ENCODE measurements at regions not wholly inside any gene's neighbourhood (a gene's known extent, or its start where the extent isn't known, plus 50 kb on each side); places are given as distances from the start of the nearest gene placed in this dataset.

GRCh38 chr2:57918126-57918525 lies 128.5 kb upstream of the VRK2 start:
- WGBS, 2 donors = 93 to 98% methylated on average over 1 of the region's 1 CpG

DNA sequence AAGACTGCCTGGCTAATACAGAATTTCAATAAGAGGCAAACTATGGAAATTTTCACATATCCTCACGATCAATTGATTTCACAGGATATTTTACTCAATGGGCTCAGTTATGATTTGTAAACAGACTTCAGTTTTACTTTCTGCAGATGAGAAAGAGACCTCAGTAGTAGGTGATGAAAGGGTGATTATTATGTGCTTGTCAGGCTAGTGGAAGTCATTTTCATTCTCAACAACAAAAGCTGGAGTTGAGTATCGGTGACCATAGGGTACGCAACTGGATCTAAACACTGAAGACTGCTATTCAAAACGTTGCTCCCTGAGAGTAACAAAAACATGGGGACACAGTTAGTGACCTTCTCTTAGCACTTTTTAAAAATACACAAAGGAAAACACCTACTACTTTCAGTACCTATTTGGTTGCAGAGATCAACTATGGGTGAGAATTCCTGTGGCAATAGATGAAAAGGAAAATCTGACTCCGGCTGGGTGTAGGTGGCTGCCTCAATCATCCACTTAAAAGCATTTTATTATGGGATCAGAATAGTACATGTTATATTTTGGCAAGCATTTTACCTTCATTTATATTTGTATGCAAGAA lies 126.2 kb upstream of the VRK2 start:
- Histone ChIP-seq H3K4me3 (no peak overlapping the region), H3K27me3 (no peaks in the 10 kb centered on the region), H3K36me3 (no peaks in the 10 kb centered on the region), H3K4me1 (no peaks in the 10 kb centered on the region), H3K9me3 (no peaks in the 10 kb centered on the region), H3K27ac (no peak overlapping the region)
- intact Hi-C loops (cut with DNase I) = no loop called here
- DNase-seq = no peak
- 82 to 83% methylated on average over 5 of the region's 5 CpGs for WGBS, 2 donors
- TF ChIP-seq EP300 (IDR thresholded peaks at IDR 0.05) (no peak), CTCF (IDR thresholded peaks at IDR 0.05) (no peak), POLR2A (IDR thresholded peaks at IDR 0.05) (no peak), POLR2AphosphoS5 (IDR thresholded peaks at IDR 0.05) (no peak)

More at GRCh38 chr2:57918126-57918525, 128.5 kb upstream of the VRK2 start:
- Histone ChIP-seq H3K36me3 (no peaks in the 10 kb centered on the region), H3K4me3 (no peak overlapping the region), H3K27me3 (no peaks in the 10 kb centered on the region), H3K9me3 (no peaks in the 10 kb centered on the region), H3K27ac (no peak overlapping the region), H3K4me1 (no peaks in the 10 kb centered on the region)
- intact Hi-C loops (cut with DNase I) = no loop called here
- TF ChIP-seq POLR2A (IDR thresholded peaks at IDR 0.05) = no peak
- no peak for TF ChIP-seq CTCF (IDR thresholded peaks at IDR 0.05)
- no peak for TF ChIP-seq POLR2AphosphoS5 (IDR thresholded peaks at IDR 0.05)
- no peak for TF ChIP-seq EP300 (IDR thresholded peaks at IDR 0.05)
- no peak for DNase-seq

- TF ChIP-seq POLR2AphosphoS5 (IDR thresholded peaks at IDR 0.05) (no peak), POLR2A (IDR thresholded peaks at IDR 0.05) (no peak), EP300 (IDR thresholded peaks at IDR 0.05) (no peak)
- peaks cover 0 to 12% (median 5%) of the 10 kb centered on the region in 4 donors for H3K9me3 ChIP-seq
- DNase-seq = no peak
- no peak overlapping the region for H3K4me3 ChIP-seq
- no peaks in the 10 kb centered on the region for H3K27me3 ChIP-seq
- H3K4me1 ChIP-seq = no peaks in the 10 kb centered on the region
- H3K27ac ChIP-seq = no peak overlapping the region
- intact Hi-C loops (cut with DNase I) = no loop called here
- H3K36me3 ChIP-seq = no peaks in the 10 kb centered on the region
Measured at GRCh38 chr2:57934659-57935058, 111.9 kb upstream of the VRK2 start.

GRCh38 chr2:57936216-57936615 lies 110.4 kb upstream of the VRK2 start:
- Histone ChIP-seq H3K27ac (no peak overlapping the region), H3K36me3 (no peaks in the 10 kb centered on the region), H3K4me1 (no peaks in the 10 kb centered on the region), H3K4me3 (no peak overlapping the region), H3K9me3 (peaks cover 0 to 12% (median 5%) of the 10 kb centered on the region in 4 donors), H3K27me3 (no peaks in the 10 kb centered on the region)
- no peak for TF ChIP-seq CTCF (IDR thresholded peaks at IDR 0.05)
- TF ChIP-seq POLR2AphosphoS5 (IDR thresholded peaks at IDR 0.05) = no peak
- no peak for TF ChIP-seq EP300 (IDR thresholded peaks at IDR 0.05)
- no peak for TF ChIP-seq POLR2A (IDR thresholded peaks at IDR 0.05)
- no peak for DNase-seq
- intact Hi-C loops (cut with DNase I) = no loop called here
- WGBS, 2 donors = 76 to 90% methylated on average over 1 of the region's 1 CpG

- no peak overlapping the region for H3K27ac ChIP-seq
- H3K9me3 ChIP-seq = peaks cover 0 to 12% (median 5%) of the 10 kb centered on the region in 4 donors
- DNase-seq = no peak
- intact Hi-C loops (cut with DNase I) = no loop called here
- no peak overlapping the region for H3K4me3 ChIP-seq
- 71 to 81% methylated on average over 3 of the region's 3 CpGs for WGBS, 2 donors
- H3K4me1 ChIP-seq = no peaks in the 10 kb centered on the region
- H3K36me3 ChIP-seq = no peaks in the 10 kb centered on the region
- no peaks in the 10 kb centered on the region for H3K27me3 ChIP-seq
- no peak for TF ChIP-seq CTCF (IDR thresholded peaks at IDR 0.05)
- no peak for TF ChIP-seq POLR2A (IDR thresholded peaks at IDR 0.05)
- TF ChIP-seq EP300 (IDR thresholded peaks at IDR 0.05) = no peak
- TF ChIP-seq POLR2AphosphoS5 (IDR thresholded peaks at IDR 0.05) = no peak
Measured at GRCh38 chr2:57937456-57937855, 109.2 kb upstream of the VRK2 start.
